HL-60/S4 treated with retinoic acid at 250 ng/mL for 4 days and 3 days (cell line): ENCODE measurements at regions not wholly inside any gene's neighbourhood (a gene's known extent, or its start where the extent isn't known, plus 50 kb on each side); places are given as distances from the start of the nearest gene placed in this dataset.

Experiments used
- in situ Hi-C: fragments of 300-500 bp; cut with MboI; formaldehyde crosslinking; loops from 2 replicates; pipeline ENCODE4 v1.7.0; 2022; ENCODE audit warnings: low sequenced_read_pairs

DNA sequence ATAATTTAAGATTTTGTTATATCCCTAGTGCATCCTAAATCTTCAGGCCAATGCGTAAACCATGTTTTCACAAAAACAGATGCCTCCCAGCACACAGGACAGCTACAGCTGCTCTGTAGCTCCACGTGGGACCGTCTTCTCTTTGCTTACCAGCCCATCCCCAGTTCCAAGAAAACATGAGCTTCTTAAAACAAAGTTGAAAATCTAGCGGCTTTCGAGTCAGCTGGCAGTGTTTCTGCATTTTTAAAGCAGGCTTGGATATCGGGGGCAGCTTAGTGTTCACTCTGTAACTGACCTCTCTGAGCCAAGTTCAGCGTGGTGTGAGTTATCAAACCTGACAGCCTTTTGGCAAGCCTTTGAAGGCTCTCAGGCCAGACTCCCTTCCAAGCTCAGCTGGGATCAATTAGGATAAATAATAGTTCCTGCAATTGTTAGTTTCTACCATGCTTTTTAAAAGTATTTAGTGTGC, 881.5 kb downstream of the LTN1 start:
- in situ Hi-C loops, result no loop called here

DNA sequence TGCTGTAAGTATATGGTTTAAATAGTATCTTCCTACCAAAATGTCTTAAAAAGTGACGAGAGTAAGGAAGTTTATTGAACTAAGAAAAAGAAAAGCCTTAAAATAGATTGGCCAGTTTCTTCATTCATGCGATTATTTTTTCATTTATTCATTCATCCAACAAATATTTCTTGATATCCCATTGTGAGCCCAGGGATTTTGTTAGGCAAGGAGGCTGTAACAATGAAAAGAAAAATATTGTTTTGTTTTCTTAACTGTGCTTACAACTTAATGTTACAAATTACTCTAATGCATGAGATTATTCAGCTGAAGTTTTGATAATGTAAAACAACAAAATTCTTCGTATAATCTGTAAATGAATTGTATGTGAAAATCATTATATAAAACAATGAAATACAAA, 882.0 kb downstream of the LTN1 start:
- in situ Hi-C loops, result no loop called here

DNA sequence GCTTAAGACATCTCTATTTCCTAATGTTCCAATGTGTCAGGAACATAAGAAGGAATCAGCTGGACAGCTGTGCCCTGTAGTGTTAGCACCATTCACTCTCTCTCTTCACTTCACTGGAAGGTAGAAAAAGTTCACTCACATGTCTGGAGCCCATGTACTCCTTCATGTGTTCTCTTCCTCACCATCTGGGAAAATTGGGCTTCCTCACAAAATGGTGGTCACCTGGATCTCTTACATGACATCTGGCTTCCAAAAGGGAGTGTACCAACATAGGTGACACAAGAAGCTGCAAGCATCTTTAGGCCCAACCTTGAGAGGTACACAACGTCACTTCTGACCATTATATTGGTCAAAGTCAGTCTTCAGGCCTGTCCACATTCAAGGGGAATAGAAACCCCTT, 882.6 kb downstream of the LTN1 start:
- in situ Hi-C loops, result no loop called here

- in situ Hi-C loops, result no loop called here
Measured at GRCh38 chr21:28106370-28106890, 886.2 kb downstream of the LTN1 start.

DNA sequence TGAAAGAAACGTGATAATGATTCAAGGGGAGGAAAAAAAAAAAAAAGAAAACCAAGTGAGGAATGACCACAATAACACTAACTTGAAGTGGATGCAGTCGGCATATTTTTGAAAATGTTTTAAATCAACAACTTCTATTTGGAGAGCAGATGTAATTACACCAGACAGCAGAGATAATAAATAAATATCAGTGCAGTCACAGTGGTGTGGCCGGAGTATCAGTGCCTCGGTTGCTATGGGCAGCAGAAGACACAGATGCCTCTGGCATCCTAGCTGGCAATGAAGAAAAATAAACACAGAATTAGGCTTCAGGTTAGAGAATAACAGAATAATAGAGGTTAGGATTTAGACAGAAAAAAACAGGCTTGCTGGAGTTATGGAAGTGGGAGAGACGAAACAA, 888.3 kb downstream of the LTN1 start:
- in situ Hi-C loops, result no loop called here

DNA sequence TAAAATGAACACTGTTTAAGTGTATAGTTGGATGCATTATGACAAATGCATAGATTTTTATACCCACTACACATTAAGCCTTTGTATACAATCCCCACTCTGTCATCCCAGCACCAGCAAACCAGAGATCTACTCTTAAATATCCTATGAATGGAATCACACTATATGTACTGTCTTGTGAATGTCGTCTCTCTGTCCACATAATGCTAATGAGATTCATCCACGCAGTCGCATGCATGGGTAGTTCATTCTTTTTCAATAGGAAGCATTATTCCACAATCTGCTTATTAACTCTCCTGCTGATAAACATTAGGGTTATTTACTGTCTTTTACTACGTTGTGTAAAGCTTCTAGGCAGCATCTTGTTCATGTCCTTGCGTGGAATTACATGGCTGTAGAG, 892.3 kb downstream of the LTN1 start:
- in situ Hi-C loops, result no loop called here

GRCh38 chr21:28099001-28099705, 893.5 kb downstream of the LTN1 start:
- in situ Hi-C loops, result no loop called here

GRCh38 chr21:28091466-28091865, 901.2 kb downstream of the LTN1 start:
- in situ Hi-C loops, result no loop called here

- in situ Hi-C loops, result no loop called here
Measured at GRCh38 chr21:28090546-28090945, 902.1 kb downstream of the LTN1 start.

DNA sequence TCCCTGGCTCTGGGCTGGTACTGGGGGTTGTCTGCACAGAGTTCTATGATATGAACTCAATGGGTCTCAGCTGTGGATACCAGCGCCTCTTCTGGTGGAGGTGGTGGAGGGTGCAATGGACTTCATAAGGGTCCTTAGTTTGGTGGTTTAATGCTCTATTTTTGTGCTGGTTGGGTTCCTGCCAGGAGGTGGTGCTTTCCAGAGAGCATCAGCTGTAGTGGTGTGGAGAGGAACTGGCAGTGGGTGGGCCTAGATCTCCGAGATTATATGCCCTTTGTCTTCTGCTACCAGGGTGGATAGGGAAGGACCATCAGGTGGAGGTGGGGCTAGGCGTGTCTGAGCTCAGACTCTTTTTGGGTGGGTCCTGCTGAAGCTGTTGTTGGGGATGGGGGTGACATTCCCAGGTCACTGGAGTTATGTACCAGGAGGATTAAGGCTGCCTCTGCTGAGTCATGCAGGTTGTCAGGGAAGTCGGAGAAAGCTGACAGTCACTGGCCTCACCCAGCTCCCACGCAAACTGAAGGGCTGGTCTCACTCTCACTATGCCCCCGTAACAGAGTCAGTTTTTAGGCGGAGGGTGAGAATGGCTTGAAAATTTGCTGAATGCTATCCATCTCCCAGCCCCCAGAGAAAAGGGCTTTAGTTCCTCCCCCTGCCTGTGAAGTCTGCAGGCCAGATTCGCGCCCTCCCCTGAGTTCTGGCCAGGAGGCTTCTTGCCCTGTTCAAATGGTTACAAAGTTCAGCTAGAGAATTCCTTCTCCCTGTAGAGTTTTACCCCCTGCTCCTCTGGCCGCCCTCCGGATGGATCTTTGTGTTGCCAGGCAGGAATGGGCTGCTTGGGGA, 902.9 kb downstream of the LTN1 start:
- in situ Hi-C loops, result no loop called here

- in situ Hi-C loops, result no loop called here
Measured at GRCh38 chr21:28086861-28087581, 905.7 kb downstream of the LTN1 start.

DNA sequence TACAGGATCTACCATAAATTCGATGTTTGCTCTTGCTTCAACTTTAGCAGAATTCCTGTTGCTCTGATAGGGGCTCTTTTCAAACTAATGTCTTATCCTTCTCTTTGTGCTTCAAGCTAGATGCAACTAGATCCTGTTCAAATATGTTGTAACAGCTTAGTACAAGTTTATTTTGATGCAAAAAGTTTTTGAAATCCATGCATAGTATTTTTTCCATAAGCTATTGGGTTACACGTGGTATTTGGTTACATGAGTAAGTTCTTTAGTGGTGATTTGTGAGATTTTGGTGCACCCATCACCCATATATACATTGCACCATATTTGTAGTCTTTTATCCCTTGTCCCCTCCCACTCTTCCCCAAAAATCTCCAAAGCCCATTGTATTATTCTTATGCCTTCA, 907.7 kb downstream of the LTN1 start:
- in situ Hi-C loops, result no loop called here

DNA sequence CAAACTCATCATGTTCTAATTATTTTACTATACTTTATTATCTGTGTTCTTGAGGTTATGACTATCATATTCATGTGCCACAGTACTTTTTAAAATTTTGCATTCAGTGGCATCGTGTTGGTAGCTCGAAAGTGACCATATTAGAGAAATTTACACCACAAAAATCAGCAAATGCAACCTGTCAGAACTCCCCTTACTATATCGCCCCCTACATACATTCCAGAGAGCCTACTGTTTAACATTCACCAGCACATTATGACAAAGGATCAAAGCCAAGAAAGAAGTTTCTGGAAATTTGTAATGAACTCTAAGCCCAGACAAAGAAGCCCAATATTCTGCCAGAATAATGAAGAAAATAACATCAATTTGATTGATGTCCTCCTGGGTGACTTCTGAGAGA, 909.3 kb downstream of the LTN1 start:
- in situ Hi-C loops, result no loop called here

GRCh38 chr21:28078126-28078525, 914.6 kb downstream of the LTN1 start:
- in situ Hi-C loops, result no loop called here

- in situ Hi-C loops, result no loop called here
Measured at GRCh38 chr21:28074676-28075075, 918.0 kb downstream of the LTN1 start.

DNA sequence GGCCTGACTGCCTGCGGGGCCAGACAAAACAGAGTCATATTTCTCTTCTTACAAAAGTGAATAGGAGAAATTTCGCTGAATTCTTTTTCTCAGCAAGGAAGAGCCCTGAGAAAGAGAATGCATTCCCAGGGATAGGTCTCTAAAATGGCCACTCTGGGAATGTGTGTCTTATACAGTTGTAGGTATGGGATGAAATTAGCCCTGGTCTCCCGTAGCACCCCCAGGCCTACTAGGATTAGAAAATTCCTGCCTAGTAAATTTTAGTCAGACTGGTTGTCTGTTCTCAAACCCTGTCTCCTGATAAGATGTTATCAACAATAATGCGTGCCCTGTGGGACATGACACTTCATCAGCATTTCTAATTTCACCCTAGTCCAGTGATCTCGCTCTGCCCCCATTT, 920.1 kb downstream of the LTN1 start:
- in situ Hi-C loops, result no loop called here

GRCh38 chr21:28069450-28069923, 923.2 kb downstream of the LTN1 start:
- in situ Hi-C loops, result no loop called here

GRCh38 chr21:28068455-28069358, 924.0 kb downstream of the LTN1 start:
- in situ Hi-C loops, result no loop called here

DNA sequence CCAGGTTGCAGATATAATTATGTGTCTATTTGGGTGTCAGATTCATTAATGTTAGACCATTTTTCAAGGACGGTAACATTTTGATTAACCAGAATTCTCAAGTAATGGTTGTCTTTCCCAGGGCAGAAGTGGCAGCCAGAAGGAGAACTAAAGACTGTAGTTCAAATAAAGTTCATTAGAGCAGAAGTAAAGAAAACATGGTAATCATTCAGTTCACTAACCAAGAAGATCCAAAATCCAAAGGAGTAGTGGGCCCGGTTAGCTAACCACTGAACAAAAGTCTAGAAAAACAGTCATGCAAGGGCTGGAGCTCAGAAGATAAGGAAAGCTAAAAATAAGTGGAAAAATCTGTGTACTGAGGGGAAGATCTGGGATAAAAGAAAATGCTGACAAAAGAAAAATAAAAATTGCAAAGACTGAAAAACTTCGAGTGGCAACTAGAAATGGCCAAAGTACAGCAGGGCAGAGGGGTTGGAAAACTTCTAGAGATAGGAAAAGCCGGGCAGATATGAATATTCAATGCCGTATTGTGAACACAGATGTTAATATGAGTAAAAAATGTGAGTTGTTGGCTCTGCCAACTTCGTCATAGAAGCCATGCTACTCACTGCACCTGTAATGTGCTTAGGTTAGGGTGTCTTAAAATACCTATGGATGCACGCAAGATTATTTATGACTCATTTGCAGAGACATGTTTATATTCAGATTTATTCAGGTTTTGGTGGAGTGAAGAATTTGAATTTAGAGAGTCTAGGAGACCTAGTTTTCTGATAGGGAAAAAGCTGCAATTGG, 925.9 kb downstream of the LTN1 start:
- in situ Hi-C loops, result no loop called here
